Sigmoid colon (tissue), 6 donors: ENCODE measurements at regions not wholly inside any gene's neighbourhood (a gene's known extent, or its start where the extent isn't known, plus 50 kb on each side); places are given as distances from the start of the nearest gene placed in this dataset.
"Not testable (repeated sequence)": the region's sequence is repeated elsewhere in the genome, so short reads cannot be mapped to it uniquely, and the experiment has no call there.

Experiments
- DNase-seq: peaks from one replicate; pipeline ENCODE4 v3.0.0-alpha.2; 2019
- H3K27ac ChIP-seq, 4 donors: fragments of 200-600 bp; sonication (generic); one replicate each; pipeline ENCODE4 v1.5.1; 2016 to 2019; ENCODE audit warnings: mild to moderate bottlenecking in 1 of 4
- H3K27me3 ChIP-seq, 3 donors: fragments of 200-600 bp; sonication (generic); one replicate each; pipeline ENCODE4 v1.5.1; 2019; ENCODE audit warnings: mild to moderate bottlenecking in 1 of 3
- H3K36me3 ChIP-seq, 4 donors: fragments of 200-600 bp; sonication (generic); one replicate each; pipeline ENCODE4 v1.5.1; 2016 to 2019
- H3K4me1 ChIP-seq, 4 donors: fragments of 200-600 bp; sonication (generic); one replicate each; pipeline ENCODE4 v1.5.1; 2017 to 2019
- H3K4me3 ChIP-seq, 4 donors: fragments of 200-600 bp; sonication (generic); one replicate each; pipeline ENCODE4 v1.5.1; 2017 to 2019; ENCODE audit warnings: mild to moderate bottlenecking in 2 of 4, moderate library complexity in 1 of 4
- H3K9me3 ChIP-seq, 4 donors: fragments of 200-600 bp in 3 of 4; sonication (generic) in 3 of 4; one replicate each; pipeline versions ENCODE4 v1.5.1 to v1.6.1; 2013 to 2019
- CTCF ChIP-seq, 4 experiments: fragments of 450-650 bp in 3 of 4; fragments of 200-600 bp in 1 of 4; IDR thresholded peaks; one replicate each; pipeline ENCODE4 v1.5.1; 2016 to 2019; ENCODE audit warnings: antibody characterized with exemption in 4 of 4, mild to moderate bottlenecking in 3 of 4, moderate library complexity in 2 of 4
- EP300 ChIP-seq, 4 donors: sonication (generic); formaldehyde crosslinking; IDR thresholded peaks; one replicate each; pipeline ENCODE4 v1.6.1; 2017; ENCODE audit warnings: antibody characterized with exemption in 4 of 4
- POLR2A ChIP-seq, 2 donors: fragments of 450-650 bp; IDR thresholded peaks; one replicate each; pipeline ENCODE4 v1.6.1; 2016; ENCODE audit warnings: antibody characterized with exemption in 2 of 2, mild to moderate bottlenecking in 2 of 2, moderate library complexity in 2 of 2
- POLR2AphosphoS5 ChIP-seq, 4 donors: sonication (generic); formaldehyde crosslinking; IDR thresholded peaks; one replicate each; pipeline ENCODE4 v1.6.1; 2017; ENCODE audit warnings: antibody characterized with exemption in 4 of 4
- WGBS, 2 donors: extraction: QIAGEN DNeasy Blood & Tissue Kit; methylation state at CpG; one replicate each; pipeline ENCODE4 v1.1.7; 2013; 5-methylcytosine and 5-hydroxymethylcytosine counted together
- intact Hi-C: fragments of 100-400 bp; cut with DNase I; formaldehyde crosslinking; loops from one replicate; pipeline ENCODE4 v1.15.1; 2023
- donor health status: healthy with polysubstance abuse.
- donor health status: healthy.

GRCh38 chr6:74902089-74902488 is 303.8 kb downstream of the COL12A1 start:
- Histone ChIP-seq H3K9me3 (peaks cover 0 to 9% (median 3%) of the 10 kb centered on the region in 4 donors), H3K4me3 (no peak overlapping the region), H3K4me1 (no peaks in the 10 kb centered on the region), H3K27me3 (no peaks in the 10 kb centered on the region), H3K27ac (no peak overlapping the region), H3K36me3 (no peaks in the 10 kb centered on the region)
- no peak for DNase-seq
- WGBS, 2 donors = 69 to 75% methylated on average over 1 of the region's 1 CpG
- TF ChIP-seq POLR2A (IDR thresholded peaks at IDR 0.05) = no peak
- intact Hi-C loops = no loop called here

- DNase-seq = no peak
- Histone ChIP-seq H3K4me3 (no peak overlapping the region), H3K27me3 (no peaks in the 10 kb centered on the region), H3K4me1 (no peaks in the 10 kb centered on the region), H3K36me3 (no peaks in the 10 kb centered on the region), H3K9me3 (peaks cover 0 to 9% (median 4%) of the 10 kb centered on the region in 4 donors), H3K27ac (no peak overlapping the region)
- TF ChIP-seq POLR2A (IDR thresholded peaks at IDR 0.05) = no peak
- no peak for TF ChIP-seq CTCF (IDR thresholded peaks at IDR 0.05)
- no peak for TF ChIP-seq POLR2AphosphoS5 (IDR thresholded peaks at IDR 0.05)
- TF ChIP-seq EP300 (IDR thresholded peaks at IDR 0.05) = no peak
- WGBS, 2 donors = 86 to 87% methylated on average over 3 of the region's 3 CpGs
- intact Hi-C loops = no loop called here
Measured at GRCh38 chr6:74901576-74901975, 304.3 kb downstream of the COL12A1 start.

- DNase-seq = no peak
- intact Hi-C loops = no loop called here
- no peaks in the 10 kb centered on the region for H3K4me1 ChIP-seq
- no peaks in the 10 kb centered on the region for H3K27me3 ChIP-seq
- H3K27ac ChIP-seq = no peak overlapping the region
- no peak overlapping the region for H3K4me3 ChIP-seq
- H3K36me3 ChIP-seq = no peaks in the 10 kb centered on the region
- TF ChIP-seq CTCF (IDR thresholded peaks at IDR 0.05) = no peak
- no peak for TF ChIP-seq POLR2A (IDR thresholded peaks at IDR 0.05)
- TF ChIP-seq EP300 (IDR thresholded peaks at IDR 0.05) = no peak
- TF ChIP-seq POLR2AphosphoS5 (IDR thresholded peaks at IDR 0.05) = no peak
- H3K9me3 ChIP-seq = peaks cover 0 to 9% (median 4%) of the 10 kb centered on the region in 4 donors
- 64 to 75% methylated on average over 4 of the region's 4 CpGs for WGBS, 2 donors
Measured at GRCh38 chr6:74899416-74899815, 306.4 kb downstream of the COL12A1 start.

GRCh38 chr6:74892091-74892490 is 313.8 kb downstream of the COL12A1 start:
- peaks cover 0 to 2% (median 0%) of the 10 kb centered on the region in 4 donors for H3K9me3 ChIP-seq
- no peak for DNase-seq
- intact Hi-C loops = no loop called here
- peaks cover 0 to 17% (median 7%) of the 10 kb centered on the region in 4 donors for H3K4me1 ChIP-seq
- TF ChIP-seq POLR2AphosphoS5 (IDR thresholded peaks at IDR 0.05) (no peak), EP300 (IDR thresholded peaks at IDR 0.05) (no peak), CTCF (IDR thresholded peaks at IDR 0.05) (no peak), POLR2A (IDR thresholded peaks at IDR 0.05) (no peak)
- no peaks in the 10 kb centered on the region for H3K36me3 ChIP-seq
- 22 to 63% methylated on average over 5 of the region's 5 CpGs for WGBS, 2 donors
- H3K4me3 ChIP-seq = no peak overlapping the region
- H3K27me3 ChIP-seq = no peaks in the 10 kb centered on the region
- H3K27ac ChIP-seq = peak overlapping the region in 2 of 4 donors; percentile 9 to 54

GRCh38 chr6:74891349-74891831 is 314.5 kb downstream of the COL12A1 start:
- Histone ChIP-seq H3K27ac (peak overlapping the region; percentile 6 to 54 (median 24)), H3K9me3 (no peaks in the 10 kb centered on the region), H3K4me3 (no peak overlapping the region), H3K27me3 (no peaks in the 10 kb centered on the region), H3K4me1 (peaks cover 0 to 17% (median 7%) of the 10 kb centered on the region in 4 donors), H3K36me3 (no peaks in the 10 kb centered on the region)
- intact Hi-C loops = no loop called here
- peak; percentile 82 for DNase-seq
- WGBS, 2 donors = 48 to 67% methylated on average over 4 of the region's 4 CpGs
- TF ChIP-seq POLR2A (IDR thresholded peaks at IDR 0.05) (no peak), POLR2AphosphoS5 (IDR thresholded peaks at IDR 0.05) (peak; percentile 20 to 70 (median 40)), EP300 (IDR thresholded peaks at IDR 0.05) (no peak)

GRCh38 chr6:74889635-74890034 is 316.2 kb downstream of the COL12A1 start:
- Histone ChIP-seq H3K27ac (no peak overlapping the region), H3K27me3 (no peaks in the 10 kb centered on the region), H3K4me3 (no peak overlapping the region), H3K4me1 (peaks cover 0 to 17% (median 7%) of the 10 kb centered on the region in 4 donors), H3K36me3 (no peaks in the 10 kb centered on the region), H3K9me3 (no peaks in the 10 kb centered on the region)
- DNase-seq = no peak
- intact Hi-C loops = no loop called here
- no peak for TF ChIP-seq CTCF (IDR thresholded peaks at IDR 0.05)
- no peak for TF ChIP-seq POLR2A (IDR thresholded peaks at IDR 0.05)
- no peak for TF ChIP-seq EP300 (IDR thresholded peaks at IDR 0.05)
- TF ChIP-seq POLR2AphosphoS5 (IDR thresholded peaks at IDR 0.05) = no peak

- H3K36me3 ChIP-seq, H3K27ac ChIP-seq, H3K4me3 ChIP-seq, H3K27me3 ChIP-seq, H3K9me3 ChIP-seq, DNase-seq, intact Hi-C loops: not testable (repeated sequence)
- 69 to 80% methylated on average over 6 of the region's 6 CpGs for WGBS, 2 donors
- H3K4me1 ChIP-seq = peaks cover 0 to 17% (median 7%) of the 10 kb centered on the region in 4 donors
Measured at GRCh38 chr6:74888741-74889140, 317.1 kb downstream of the COL12A1 start.
